ENCODE measurements at regions not wholly inside any gene's neighbourhood (a gene's known extent, or its start where the extent isn't known, plus 50 kb on each side); places are given as distances from the start of the nearest gene placed in this dataset.

GRCh38 chr4:22903913-22904312 lies 211.2 kb downstream of the GBA3 start:
- TF ChIP-seq CTCF (IDR thresholded peaks at IDR 0.05; ENCODE audit: low read depth, low read length, poor library complexity, severe bottlenecking) (no peak), EZH2phosphoT487 (IDR thresholded peaks at IDR 0.05; ENCODE audit: borderline replicate concordance, low read length) (no peak)
